GM19240 (cell line): ENCODE measurements at regions not wholly inside any gene's neighbourhood (a gene's known extent, or its start where the extent isn't known, plus 50 kb on each side); places are given as distances from the start of the nearest gene placed in this dataset.

Experiments
- DNase-seq: peaks from one replicate; pipeline ENCODE4 v3.0.0; 2011; ENCODE audit warnings: low spot score; ENCODE audit not compliant: insufficient read length

DNA sequence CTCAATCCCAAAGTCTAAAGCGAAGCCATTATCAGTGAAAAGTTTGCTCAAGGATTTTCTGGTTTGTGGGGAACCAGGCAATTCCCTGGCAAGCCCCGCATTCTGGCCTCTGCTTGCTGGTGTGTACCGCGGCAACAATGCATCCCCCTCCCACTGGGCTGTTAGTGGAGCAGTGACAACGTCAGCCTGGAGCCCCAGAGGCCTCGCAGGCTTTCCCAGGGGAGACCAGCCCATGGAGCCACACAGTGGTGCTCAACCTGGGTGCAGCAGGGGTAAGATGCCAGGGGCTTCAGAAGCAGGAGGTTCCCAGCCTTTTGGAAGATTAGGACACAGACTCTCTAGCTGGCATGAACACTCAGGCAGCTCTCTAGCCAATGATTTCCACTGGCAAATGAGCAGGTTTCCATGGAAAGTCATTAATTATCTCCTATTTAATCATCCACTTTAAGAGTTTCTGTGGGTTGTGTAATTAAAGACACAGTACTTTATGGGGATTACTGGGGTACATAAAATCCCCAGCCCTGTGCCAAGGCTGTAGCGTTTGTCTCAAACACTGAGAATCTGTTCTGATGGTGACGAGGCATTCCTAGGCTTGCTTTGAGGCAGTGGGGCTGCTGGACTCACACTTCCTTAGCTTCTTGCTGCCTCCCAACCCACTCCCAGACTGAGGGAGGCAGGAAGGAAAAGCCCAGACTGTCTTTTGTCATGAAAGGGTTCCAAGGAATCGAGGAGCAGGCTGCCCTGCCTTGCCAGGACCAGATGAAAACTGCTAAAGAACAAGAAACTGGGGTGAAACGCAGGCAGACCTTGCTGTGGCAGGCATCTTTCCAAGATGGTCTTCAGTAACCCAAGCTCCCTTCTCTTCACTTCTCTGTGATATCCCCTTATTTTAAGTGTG lies 411.9 kb upstream of the SHH start:
- no peak for DNase-seq

GRCh38 chr7:156222611-156223010 lies 410.3 kb upstream of the SHH start:
- DNase-seq = no peak

DNA sequence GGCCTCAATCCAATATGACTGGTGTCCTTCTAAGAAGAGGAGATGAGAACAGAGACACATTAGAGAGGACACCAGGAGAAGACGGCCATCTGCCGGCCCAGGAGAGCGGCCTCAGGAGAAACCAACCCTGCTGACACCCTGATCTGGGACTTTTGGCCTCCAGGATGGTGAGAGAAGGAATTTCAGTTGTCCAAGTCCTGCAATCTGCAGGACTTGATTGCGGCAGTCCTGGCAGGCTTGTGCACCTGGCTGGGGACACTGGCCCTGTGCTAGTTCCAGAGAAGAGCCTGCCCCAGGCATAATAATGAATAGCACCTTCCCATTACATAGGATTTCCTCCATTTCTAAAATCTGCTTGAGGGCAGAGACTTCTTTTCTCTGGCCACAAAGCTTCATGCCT lies 409.9 kb upstream of the SHH start:
- DNase-seq = no peak

DNA sequence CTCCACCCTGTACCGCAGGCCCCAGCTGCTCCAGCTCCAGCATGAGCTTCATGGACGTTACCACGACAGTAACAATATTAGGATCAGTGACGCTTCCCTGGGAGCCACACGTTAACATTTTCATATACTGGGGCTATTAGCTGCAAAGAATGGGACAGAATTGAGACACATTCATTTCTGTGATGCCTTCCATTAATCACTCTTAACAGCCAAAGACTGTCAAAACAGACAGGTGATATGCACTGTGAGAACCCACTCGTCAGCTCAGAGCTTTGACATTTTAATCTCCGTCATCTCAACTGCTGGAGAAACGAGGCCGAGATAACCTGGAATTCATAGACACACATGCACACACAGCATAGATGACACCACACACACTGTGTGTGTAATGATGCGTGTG lies 408.4 kb upstream of the SHH start:
- DNase-seq = no peak

DNA sequence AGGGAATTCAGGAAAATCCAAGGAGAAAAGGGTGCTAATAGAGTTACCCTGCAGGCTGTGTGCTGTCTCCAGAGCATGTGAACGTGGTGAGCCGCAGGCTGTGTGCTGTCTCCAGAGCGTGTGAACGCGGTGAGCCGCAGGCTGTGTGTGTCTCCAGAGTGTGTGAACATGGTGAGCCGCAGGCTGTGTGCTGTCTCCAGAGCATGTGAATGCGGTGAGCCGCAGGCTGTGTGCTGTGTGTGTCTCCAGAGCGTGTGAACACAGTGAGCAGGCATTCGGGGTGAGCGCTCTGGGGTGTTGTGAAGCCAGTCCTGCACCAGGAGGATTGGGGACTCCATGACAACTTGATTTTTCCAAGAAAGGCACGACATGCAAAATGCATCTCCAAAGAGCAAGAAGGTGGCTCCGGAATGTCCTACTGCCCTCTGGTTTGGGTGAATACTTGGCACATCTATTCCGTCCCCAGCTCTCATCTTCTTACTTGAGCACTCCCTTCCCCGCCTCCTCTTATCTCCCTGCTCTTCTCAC lies 407.9 kb upstream of the SHH start:
- no peak for DNase-seq

GRCh38 chr7:156219307-156220077 lies 407.2 kb upstream of the SHH start:
- DNase-seq = no peak

GRCh38 chr7:156218544-156219306 lies 406.5 kb upstream of the SHH start:
- DNase-seq = no peak

GRCh38 chr7:156217803-156218202 lies 405.5 kb upstream of the SHH start:
- DNase-seq = no peak

DNA sequence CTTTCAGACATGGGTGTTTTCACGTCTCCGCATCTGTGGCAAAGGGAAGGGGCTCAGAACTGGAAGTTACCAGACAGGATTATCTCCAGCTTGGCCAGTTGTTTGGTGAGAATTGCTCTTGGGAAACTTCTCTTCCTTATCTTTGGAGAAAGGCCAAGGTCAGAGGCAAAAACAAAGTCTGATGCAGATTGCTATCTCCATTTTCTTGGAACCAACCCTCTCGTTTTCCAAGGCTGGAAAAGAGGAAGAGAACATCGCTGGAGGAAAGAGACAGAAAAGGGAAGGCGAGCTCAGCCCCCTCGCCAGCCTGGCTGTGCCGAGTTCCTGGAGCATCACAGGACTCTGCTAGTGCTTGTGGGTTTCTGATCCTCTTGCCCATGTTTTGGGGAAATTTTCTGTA lies 396.8 kb upstream of the SHH start:
- DNase-seq = no peak

DNA sequence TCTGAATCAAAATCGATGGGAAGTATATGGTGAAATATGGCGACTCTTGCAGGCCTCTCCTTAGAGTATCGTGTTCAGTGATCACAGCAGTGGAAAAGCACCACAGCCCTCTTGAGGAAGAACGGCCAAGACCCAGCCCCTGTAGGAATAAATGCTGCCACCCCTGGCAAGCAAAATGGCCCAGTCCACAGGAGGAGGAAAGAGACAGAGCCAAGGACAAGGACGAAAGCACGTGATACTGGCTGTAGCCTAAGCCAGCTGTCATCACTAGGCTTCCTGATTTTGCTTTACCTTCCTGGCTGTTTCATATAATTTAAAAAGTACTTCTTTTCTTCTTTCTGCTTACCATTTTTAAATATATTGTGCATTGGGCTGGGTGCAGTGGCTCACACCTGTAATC lies 395.0 kb upstream of the SHH start:
- DNase-seq = no peak

GRCh38 chr7:156206174-156206573 lies 393.9 kb upstream of the SHH start:
- DNase-seq = no peak

- DNase-seq = no peak
Measured at GRCh38 chr7:156204820-156205219, 392.6 kb upstream of the SHH start.

- no peak for DNase-seq
Measured at GRCh38 chr7:156203923-156204322, 391.7 kb upstream of the SHH start.

- DNase-seq = no peak
Measured at GRCh38 chr7:156198277-156198676, 386.0 kb upstream of the SHH start.

DNA sequence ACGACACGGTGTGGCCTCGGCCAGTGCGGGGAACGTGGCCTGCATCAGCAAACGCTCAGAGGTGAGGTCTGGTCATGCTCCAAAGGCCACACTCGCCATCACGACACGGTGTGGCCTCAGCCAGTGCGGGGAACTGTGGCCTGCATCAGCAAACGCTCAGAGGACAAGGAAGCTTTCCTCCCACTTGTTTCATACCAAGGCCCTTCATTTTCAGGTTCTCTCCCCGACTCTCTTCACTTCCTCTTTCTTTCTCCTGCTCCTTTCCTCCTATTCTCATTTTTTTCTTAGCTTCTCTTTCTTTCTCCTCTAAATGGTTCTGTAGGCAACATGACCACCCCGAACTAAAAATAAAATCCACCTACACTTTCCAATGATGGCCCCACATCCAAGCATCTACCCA lies 384.4 kb upstream of the SHH start:
- no peak for DNase-seq

DNA sequence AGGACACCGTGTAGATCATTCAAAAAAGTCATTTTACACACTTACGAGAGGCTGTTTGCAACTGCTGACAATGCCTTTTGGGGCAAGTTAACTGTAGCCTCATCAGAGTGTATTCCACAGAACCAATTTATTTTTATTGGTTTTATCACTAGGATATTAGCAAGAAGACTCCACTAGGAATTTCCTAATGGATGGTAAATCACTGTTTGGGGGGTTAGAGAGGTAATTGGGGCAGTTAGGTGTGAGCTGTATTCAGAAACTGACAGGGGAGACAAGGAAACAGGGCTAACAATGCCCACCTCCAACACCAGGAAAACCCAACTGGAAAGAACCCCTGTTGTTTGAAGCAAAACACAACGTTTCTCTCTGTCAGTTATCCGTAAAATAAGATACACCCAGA lies 383.0 kb upstream of the SHH start:
- DNase-seq = no peak

DNA sequence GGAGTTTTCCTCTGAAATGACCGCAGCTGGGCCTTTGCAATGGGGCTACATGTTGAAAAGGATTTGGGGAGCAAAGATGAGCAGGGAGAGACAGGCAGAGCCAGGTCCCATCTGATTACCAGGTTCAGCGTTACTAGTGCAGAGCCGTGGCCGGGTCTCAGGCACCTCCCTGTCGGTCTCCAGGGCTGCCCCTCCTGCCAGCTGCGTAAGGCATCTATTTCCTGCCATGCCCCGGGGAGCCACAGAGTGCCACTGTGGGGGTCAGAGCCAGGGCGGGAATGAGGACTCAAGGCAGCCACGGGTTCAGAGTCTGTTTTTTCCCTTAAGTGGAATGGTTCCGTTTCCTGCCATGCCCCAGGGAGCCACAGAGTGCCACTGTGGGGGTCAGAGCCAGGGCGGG lies 382.6 kb upstream of the SHH start:
- no peak for DNase-seq

DNA sequence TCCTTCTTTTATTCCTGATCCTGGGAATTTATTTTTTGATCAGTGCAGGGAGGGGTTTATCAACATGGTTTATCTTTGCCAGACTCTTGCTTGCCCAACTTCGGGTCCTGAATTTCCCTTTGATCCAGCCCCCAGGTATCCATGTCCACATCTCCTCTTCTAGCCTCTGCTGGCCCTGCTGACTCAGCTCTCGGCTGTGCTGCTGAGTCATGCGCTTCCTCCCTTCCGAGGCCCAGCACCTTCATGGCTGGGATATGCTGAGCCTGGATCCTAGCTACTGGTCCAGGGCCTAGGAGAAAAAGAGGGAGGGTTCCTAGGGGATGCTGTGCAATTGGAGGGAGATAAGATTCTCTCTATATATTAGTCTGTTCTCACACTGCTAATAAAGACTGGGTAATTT lies 380.7 kb upstream of the SHH start:
- DNase-seq = no peak

DNA sequence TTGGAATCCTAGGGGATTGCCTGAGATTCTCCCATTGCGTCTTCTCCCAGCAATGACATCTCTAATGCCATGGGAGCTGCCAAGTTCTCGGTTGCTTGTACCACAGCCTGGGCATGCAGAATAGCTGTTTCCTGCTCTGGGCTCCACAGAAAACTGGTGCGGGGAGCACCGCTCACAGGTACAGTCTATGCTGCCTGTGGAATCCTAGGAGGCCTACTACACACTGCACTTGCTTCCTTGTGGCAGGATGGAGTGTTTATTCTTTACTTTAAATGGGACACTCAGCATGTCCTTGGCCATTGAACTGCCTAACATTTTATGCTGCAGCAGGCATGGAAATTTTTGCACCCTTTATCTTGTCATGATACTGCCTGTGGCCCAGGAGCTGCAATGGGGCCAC lies 378.8 kb upstream of the SHH start:
- no peak for DNase-seq

- DNase-seq = no peak
Measured at GRCh38 chr7:156185076-156185475, 372.8 kb upstream of the SHH start.

- DNase-seq = no peak
Measured at GRCh38 chr7:156184164-156184563, 371.9 kb upstream of the SHH start.
